ENCODE measurements at regions not wholly inside any gene's neighbourhood (a gene's known extent, or its start where the extent isn't known, plus 50 kb on each side); places are given as distances from the start of the nearest gene placed in this dataset.

DNA sequence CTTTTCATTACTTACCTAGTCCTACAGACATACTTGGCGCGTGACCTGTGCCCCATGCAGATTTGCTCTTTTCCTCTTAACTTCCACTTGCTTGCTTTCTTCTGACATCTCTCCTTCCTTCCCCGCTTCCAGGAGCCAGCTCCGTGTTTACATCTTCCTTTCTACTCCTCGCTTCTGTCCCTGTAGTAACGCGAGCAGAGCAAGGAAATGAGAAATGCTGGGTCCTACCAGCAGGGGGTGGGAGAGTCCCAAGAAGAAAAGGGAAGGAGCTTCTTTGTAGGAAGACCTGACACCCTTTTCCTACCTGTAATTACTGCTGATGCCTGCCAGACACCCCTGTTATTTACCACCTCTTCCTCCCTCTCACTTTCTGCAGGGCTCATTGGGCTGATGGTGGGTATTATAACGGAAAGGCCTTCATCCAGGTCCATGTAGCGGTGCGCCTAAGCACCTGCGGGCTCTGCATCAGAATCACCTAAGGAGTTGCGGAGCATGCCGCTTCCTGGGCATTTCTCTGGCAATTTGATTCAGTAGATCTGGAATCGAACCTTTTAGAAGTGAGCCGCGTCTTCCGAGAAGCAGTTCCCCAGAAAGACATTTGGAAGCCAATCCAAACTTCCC is 1260.8 kb upstream of the WWC1 start:
- TF ChIP-seq, protein P1, sequence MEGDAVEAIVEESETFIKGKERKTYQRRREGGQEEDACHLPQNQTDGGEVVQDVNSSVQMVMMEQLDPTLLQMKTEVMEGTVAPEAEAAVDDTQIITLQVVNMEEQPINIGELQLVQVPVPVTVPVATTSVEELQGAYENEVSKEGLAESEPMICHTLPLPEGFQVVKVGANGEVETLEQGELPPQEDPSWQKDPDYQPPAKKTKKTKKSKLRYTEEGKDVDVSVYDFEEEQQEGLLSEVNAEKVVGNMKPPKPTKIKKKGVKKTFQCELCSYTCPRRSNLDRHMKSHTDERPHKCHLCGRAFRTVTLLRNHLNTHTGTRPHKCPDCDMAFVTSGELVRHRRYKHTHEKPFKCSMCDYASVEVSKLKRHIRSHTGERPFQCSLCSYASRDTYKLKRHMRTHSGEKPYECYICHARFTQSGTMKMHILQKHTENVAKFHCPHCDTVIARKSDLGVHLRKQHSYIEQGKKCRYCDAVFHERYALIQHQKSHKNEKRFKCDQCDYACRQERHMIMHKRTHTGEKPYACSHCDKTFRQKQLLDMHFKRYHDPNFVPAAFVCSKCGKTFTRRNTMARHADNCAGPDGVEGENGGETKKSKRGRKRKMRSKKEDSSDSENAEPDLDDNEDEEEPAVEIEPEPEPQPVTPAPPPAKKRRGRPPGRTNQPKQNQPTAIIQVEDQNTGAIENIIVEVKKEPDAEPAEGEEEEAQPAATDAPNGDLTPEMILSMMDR (conservative IDR thresholded peaks at IDR 0.05): no peak
- H3K27ac ChIP-seq: no peak overlapping the region

DNA sequence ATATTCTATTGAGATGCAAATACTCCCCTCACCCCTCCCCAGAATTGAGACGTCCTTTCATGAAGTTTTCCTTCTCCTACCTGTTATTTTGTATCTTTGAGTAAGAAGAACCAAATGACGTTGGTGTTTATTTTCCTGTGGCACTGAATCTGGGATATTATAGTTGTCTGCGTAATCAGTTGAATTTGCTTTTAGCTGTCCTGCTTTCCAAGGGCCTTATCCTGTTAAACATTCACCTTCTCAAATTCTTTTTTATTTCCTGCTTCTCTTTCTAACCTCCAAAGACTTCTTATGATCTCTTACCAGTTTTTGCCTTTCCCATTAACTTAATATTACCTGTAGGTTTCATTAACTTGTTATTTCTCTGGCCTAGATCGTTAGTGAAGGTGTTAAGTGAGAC is 1254.9 kb upstream of the WWC1 start:
- H3K27ac ChIP-seq: no peak overlapping the region
- TF ChIP-seq, protein P1 (conservative IDR thresholded peaks at IDR 0.05): no peak

DNA sequence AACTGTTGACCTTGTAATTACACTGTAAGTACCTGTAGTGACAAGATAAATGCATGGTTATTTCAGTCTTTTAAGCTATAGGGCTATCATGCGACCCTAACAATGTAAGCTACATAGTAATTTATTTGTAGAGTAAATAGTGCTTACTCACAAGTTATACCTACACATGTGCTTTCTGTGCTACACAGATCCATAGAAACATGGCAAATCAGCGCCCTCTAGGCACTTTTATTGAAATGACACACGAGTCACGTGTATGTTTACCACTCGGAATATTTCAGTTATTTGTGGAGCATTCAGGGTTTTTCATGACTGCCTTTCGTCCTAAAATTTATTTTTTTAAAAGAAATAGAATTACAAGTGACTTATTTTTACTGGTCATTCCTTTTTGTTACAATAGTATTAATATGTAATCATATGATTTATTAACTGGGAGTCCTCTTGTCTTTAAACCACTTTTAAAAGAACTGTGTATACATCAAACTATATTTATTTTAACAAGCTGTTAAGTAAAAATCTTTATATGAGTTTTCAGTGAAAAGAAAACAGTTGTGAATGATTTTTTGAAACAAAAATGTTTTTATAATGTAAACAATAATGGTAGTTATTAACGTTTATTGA is 1242.3 kb upstream of the WWC1 start:
- TF ChIP-seq, protein P1 (conservative IDR thresholded peaks at IDR 0.05): peak; percentile 72
- no peak overlapping the region for H3K27ac ChIP-seq

DNA sequence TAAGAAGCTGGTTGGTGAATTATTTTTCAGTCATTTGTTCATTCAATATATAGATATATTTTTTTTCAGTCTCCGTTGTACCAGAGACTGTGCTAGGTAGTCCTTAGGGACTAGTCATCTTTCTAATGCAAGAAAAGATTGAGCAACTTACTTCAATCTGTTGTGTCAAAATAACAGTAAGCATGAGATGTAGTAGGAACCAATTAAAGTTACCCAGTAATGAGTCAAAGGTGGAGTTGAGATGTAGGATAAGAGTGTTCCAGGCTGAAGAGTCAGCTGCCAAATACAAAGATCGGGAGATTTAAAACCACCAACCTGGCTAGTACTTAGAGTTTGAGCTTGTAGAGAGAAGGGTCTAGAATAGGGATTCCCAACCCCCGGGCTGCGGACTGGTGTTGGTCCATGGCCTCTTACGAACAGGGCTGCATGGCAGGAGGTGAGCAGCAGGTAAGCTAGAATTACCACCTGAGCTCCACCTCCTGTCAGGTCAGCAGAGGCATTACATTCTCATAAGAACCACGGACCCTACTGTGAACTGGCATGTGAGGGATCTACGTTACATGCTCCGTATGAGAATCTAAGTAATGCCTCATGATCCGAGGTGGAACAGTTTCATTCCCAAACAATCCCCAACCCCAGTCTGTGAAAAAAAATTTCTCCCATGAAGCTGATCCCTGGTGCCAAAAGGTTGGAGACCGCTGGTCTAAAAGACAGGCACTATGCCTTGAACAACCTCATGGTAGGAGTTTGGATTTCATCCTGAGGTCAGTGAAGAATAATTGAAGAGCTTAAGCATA is 1241.5 kb upstream of the WWC1 start:
- no peak overlapping the region for H3K27ac ChIP-seq

DNA sequence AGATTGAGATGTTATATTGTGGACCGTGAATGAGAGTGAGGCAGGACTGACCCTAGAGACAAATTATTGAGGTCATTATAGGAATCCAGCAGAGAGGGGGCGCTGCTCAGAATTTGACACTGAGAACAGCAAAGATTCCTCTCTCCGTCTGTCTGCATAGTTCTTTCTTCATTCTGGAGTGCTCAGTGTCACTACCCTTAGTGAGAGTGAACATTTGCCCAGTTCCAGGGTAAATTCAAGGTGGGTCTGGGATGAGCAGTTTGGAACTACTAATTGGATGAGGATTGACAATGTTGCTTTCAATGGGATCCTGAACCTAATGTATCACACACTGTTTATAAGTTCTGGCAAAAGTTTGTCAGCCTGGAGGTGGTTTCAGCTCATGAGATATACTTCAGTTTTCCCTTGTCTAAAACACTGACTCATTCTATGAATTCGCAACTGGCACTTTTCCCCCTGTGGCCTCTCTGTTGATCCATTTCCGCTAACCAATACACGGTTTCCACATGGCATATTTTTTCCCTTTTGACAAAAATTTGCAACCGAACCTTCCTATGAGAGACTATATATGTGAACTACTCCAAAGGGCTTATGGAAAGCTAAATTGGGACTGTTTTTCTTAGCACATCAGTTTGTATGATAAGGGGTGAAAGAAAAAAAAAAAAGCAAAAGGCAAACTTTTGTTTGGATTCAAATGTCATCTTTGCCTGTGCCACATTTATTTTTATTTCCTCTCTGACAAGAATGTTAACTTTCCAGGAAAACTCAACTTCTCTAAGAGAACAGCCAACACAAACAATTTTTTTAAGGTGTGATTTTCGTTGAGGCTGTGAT is 1240.7 kb upstream of the WWC1 start:
- no peak overlapping the region for H3K27ac ChIP-seq
- TF ChIP-seq, protein P1 (conservative IDR thresholded peaks at IDR 0.05): no peak

More for the DNA sequence above, 1241.5 kb upstream of the WWC1 start:
- TF ChIP-seq, protein P1 (conservative IDR thresholded peaks at IDR 0.05): no peak

DNA sequence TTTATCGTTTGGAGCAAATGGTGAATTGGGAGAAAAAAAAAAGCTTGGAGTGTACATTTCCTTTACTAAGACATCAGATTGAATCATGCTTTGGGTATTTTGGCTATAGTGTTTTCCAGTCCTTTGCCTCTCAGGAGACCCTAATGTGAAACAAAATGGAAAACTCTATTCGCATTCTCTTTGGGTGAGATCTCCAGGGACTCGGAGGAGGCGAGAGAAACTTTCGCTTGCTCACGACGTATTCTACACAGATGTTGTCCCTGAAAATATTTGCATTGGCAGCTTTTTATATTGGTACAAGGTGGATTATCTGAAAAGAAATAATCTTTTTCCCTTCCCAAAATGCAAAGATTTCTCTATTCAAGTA is 1240.1 kb upstream of the WWC1 start:
- no peak overlapping the region for H3K27ac ChIP-seq
- TF ChIP-seq, protein P1 (conservative IDR thresholded peaks at IDR 0.05): no peak

DNA sequence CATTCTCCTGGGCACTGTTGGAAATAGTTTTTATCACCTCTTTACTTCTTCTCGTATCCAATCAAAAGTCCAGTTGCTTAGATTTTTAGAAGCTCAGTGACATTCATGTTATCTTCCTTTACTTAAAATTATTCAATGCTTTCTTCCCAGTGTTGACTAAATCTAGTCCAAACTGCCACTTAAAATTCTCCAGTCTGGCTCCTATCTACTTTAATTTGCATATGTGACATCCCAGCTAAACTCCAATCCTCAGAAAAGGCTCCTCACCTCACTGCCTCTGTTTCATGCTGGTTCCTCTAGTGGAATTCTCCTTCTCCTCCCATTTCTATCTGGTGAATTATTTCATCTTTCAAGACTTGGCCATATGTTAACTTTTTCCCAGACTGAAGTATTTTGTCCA is 1238.7 kb upstream of the WWC1 start:
- TF ChIP-seq, protein P1 (conservative IDR thresholded peaks at IDR 0.05): no peak
- H3K27ac ChIP-seq: no peak overlapping the region
